HepG2 (cell line): ENCODE measurements at regions not wholly inside any gene's neighbourhood (a gene's known extent, or its start where the extent isn't known, plus 50 kb on each side); places are given as distances from the start of the nearest gene placed in this dataset.

Experiments used
- ATAC-seq: fragments of 200-7000 bp; cut with Tn5 transposase; 3 replicates; pipeline ENCODE4 v1.9.1; 2020; ENCODE audit warnings: mild to moderate bottlenecking, moderate library complexity
- BruUV-seq: library from RNA; stranded (reverse); fragments of 400-500 nt; replicated peaks from 2 replicates; lab custom pipeline; 2021; lab: Mats Ljungman, UMichigan
- CTCF ChIA-PET: fragments of 300-600 bp; formaldehyde crosslinking; extraction: SDS; loops from one replicate; lab custom pipeline; 2021; ENCODE audit warnings: low total read pairs, inconsistent platforms, low intra/inter-chr PET ratio; lab: Yijun Ruan, JAX
- POLR2A ChIA-PET: fragments of 350-600 bp; sonication (Branson Sonifier 250); formaldehyde crosslinking; loops from one replicate; lab custom pipeline; 2020; ENCODE audit warnings: antibody characterized with exemption, inconsistent platforms; lab: Yijun Ruan, JAX
- DNase-seq: peaks from one replicate; pipeline ENCODE4 v3.0.0-alpha.2; 2015; ENCODE audit warnings: low spot score
- FAIRE-seq: peaks from 3 replicates; lab custom pipeline; 2011; peaks lifted over from hg19 to GRCh38; lab: Jason Lieb, UNC
- H2AFZ ChIP-seq: one replicate; pipeline ENCODE4 v1.6.1; 2011; ENCODE audit warnings: low read length, inconsistent platforms
- H3K27ac ChIP-seq: fragments of 300-600 bp; 3 replicates; pipeline ENCODE4 v1.8.0; 2011; ENCODE audit warnings: mixed run types, mild to moderate bottlenecking, mixed read lengths, low read length, inconsistent platforms; ENCODE audit not compliant: insufficient read depth; ENCODE audit errors: extremely low read length
- H3K27me3 ChIP-seq, 2 experiments: fragments of 200-600 bp in 1 of 2; 2 replicates in 1 of 2; 3 replicates in 1 of 2; pipeline versions ENCODE4 v1.6.0 to v1.8.0; 2011; ENCODE audit warnings: low read length in 2 of 2, mild to moderate bottlenecking in 2 of 2, moderate library complexity in 2 of 2, inconsistent platforms in 1 of 2; ENCODE audit not compliant: insufficient read depth in 2 of 2, control insufficient read depth in 1 of 2
- H3K36me3 ChIP-seq, 2 experiments: fragments of 200-600 bp in 1 of 2; replicated peaks in 1 of 2; 2 replicates in 1 of 2; 3 replicates in 1 of 2; pipeline versions ENCODE4 v1.5.1 to v1.8.0; 2011; ENCODE audit warnings: low read length in 2 of 2, inconsistent platforms in 1 of 2; ENCODE audit not compliant: insufficient read depth in 2 of 2, control insufficient read depth in 1 of 2
- H3K4me1 ChIP-seq: 2 replicates; pipeline ENCODE4 v1.5.1; 2012; ENCODE audit warnings: low read length, inconsistent platforms; ENCODE audit not compliant: insufficient read depth
- H3K4me2 ChIP-seq: 2 replicates; pipeline ENCODE4 v1.6.0; 2011; ENCODE audit warnings: low read depth, low read length, inconsistent platforms
- H3K4me3 ChIP-seq, 3 experiments: fragments of 200-600 bp in 1 of 3; sonication (generic), shearing (Covaris generic) in 1 of 3; replicated peaks in 1 of 3; 2 replicates each; pipeline ENCODE4 v1.5.1; 2011 to 2016; ENCODE audit warnings: low read length in 3 of 3, inconsistent platforms in 2 of 3, low read depth in 2 of 3, mild to moderate bottlenecking in 2 of 3, control low read depth in 1 of 3, mixed read lengths in 1 of 3; ENCODE audit not compliant: insufficient read depth in 1 of 3
- H3K79me2 ChIP-seq: one replicate; pipeline ENCODE4 v1.6.1; 2011; ENCODE audit warnings: low read length, inconsistent platforms; ENCODE audit not compliant: insufficient read depth
- H3K9ac ChIP-seq: 2 replicates; pipeline ENCODE4 v1.6.0; 2011; ENCODE audit warnings: mild to moderate bottlenecking, low read depth, low read length, inconsistent platforms; ENCODE audit not compliant: insufficient read depth
- H3K9me3 ChIP-seq: 2 replicates; pipeline ENCODE4 v1.5.1; 2012; ENCODE audit warnings: mild to moderate bottlenecking, low read length
- H4K20me1 ChIP-seq: 2 replicates; pipeline ENCODE4 v1.6.0; 2011; ENCODE audit warnings: inconsistent platforms, mild to moderate bottlenecking, low read length, moderate library complexity; ENCODE audit not compliant: insufficient read depth
- CREB1 ChIP-seq, 2 experiments: fragments of 450-650 bp in 1 of 2; IDR thresholded peaks; 2 replicates each; pipeline ENCODE4 v1.6.1; 2016 to 2017; ENCODE audit warnings: control low read depth in 1 of 2, mild to moderate bottlenecking in 1 of 2, missing compliant biosample characterization in 1 of 2, missing genetic modification characterization in 1 of 2
- ELK4 ChIP-seq: sonication (generic); formaldehyde crosslinking; IDR thresholded peaks from 2 replicates; pipeline ENCODE4 v1.9.0; 2021; ENCODE audit warnings: missing genetic modification reagents, borderline replicate concordance
- NRL ChIP-seq: sonication (generic); formaldehyde crosslinking; IDR thresholded peaks from 2 replicates; pipeline ENCODE4 v1.5.0; 2020; ENCODE audit warnings: missing genetic modification reagents, mild to moderate bottlenecking, moderate library complexity, borderline replicate concordance
- RBM22 ChIP-seq: fragments of 200-400 bp; formaldehyde crosslinking; optimal IDR thresholded peaks from 2 replicates; pipeline ENCODE3; 2017; ENCODE audit warnings: mild to moderate bottlenecking, low read length, moderate library complexity
- SNAPC2 ChIP-seq: sonication (generic); formaldehyde crosslinking; IDR thresholded peaks from 2 replicates; pipeline ENCODE4 v1.8.1; 2022; ENCODE audit warnings: mild to moderate bottlenecking, missing genetic modification reagents
- TRAFD1 ChIP-seq: sonication (generic); formaldehyde crosslinking; IDR thresholded peaks from 2 replicates; pipeline ENCODE4 v1.5.1; 2020; ENCODE audit warnings: missing genetic modification reagents, mild to moderate bottlenecking, borderline replicate concordance
- ZNF12 ChIP-seq: sonication (generic); formaldehyde crosslinking; IDR thresholded peaks from 2 replicates; pipeline ENCODE4 v1.5.0; 2020; ENCODE audit warnings: missing genetic modification reagents
- ZNF17 ChIP-seq: sonication (generic); formaldehyde crosslinking; IDR thresholded peaks from 2 replicates; pipeline ENCODE4 v1.5.0; 2020; ENCODE audit warnings: mild to moderate bottlenecking, missing genetic modification reagents
- ZNF383 ChIP-seq: sonication (generic); formaldehyde crosslinking; IDR thresholded peaks from 2 replicates; pipeline ENCODE4 v1.4.0; 2020; ENCODE audit warnings: missing genetic modification reagents, mild to moderate bottlenecking, borderline replicate concordance
- ZNF451 ChIP-seq: sonication (generic); formaldehyde crosslinking; IDR thresholded peaks from 2 replicates; pipeline ENCODE4 v1.5.0; 2020; ENCODE audit warnings: mild to moderate bottlenecking, missing genetic modification reagents
- ZNF558 ChIP-seq: sonication (generic); formaldehyde crosslinking; IDR thresholded peaks from 2 replicates; pipeline ENCODE4 v1.9.0; 2022; ENCODE audit warnings: mild to moderate bottlenecking, missing genetic modification reagents, borderline replicate concordance
- ZNF597 ChIP-seq: sonication (generic); formaldehyde crosslinking; IDR thresholded peaks from 2 replicates; pipeline ENCODE4 v1.5.0; 2020; ENCODE audit warnings: missing genetic modification reagents
- ZNF629 ChIP-seq: sonication (generic); formaldehyde crosslinking; conservative IDR thresholded peaks from 2 replicates; pipeline ENCODE4 v1.5.0; 2020; ENCODE audit warnings: missing genetic modification reagents
- WGBS: methylation state at CpG from one replicate; pipeline ENCODE4 v1.1.6; 2017; ENCODE audit warnings: low lambda C conversion rate; 5-methylcytosine and 5-hydroxymethylcytosine counted together
- in situ Hi-C: cut with HindIII; loops from 2 replicates; pipeline ENCODE4 v1.10.0; 2017; ENCODE audit warnings: low pct_unique_long_range_greater_than_20kb; ENCODE audit not compliant: extremely low pct_ligation_motif_present
- intact Hi-C: fragments of 100-400 bp; cut with micrococcal nuclease; formaldehyde crosslinking; loops from one replicate; pipeline ENCODE4 v1.10.0; 2022; ENCODE audit not compliant: unreplicated experiment

GRCh38 chrX:790783-791360 lies 160.3 kb downstream of the SHOX start:
- no TSS peak for BruUV-seq
- H3K9me3 ChIP-seq = no peaks in the 10 kb centered on the region
- H2AFZ ChIP-seq = no peak overlapping the region
- intact Hi-C loops (no loop called here), in situ Hi-C loops (no loop called here)
- no peaks in the 10 kb centered on the region for H3K79me2 ChIP-seq
- WGBS = 43% methylated on average over 19 of the region's 30 CpGs
- no peak for ATAC-seq
- ChIA-PET POLR2A (no interaction called here), CTCF (no interaction called here)
- H3K36me3 ChIP-seq = no peaks in the 10 kb centered on the region
- no peak for DNase-seq
- no peak overlapping the region for H3K9ac ChIP-seq
- no peak overlapping the region for H3K4me3 ChIP-seq
- FAIRE-seq = no peak
- H4K20me1 ChIP-seq = no peaks in the 10 kb centered on the region
- TF ChIP-seq RBM22 (no peak), CREB1 (IDR thresholded peaks at IDR 0.05) (peak; percentile 56; the same call in 1 of the 2 replicates), CREB1 (CRISPR knock-in tag; IDR thresholded peaks at IDR 0.05) (no peak)
- H3K27ac ChIP-seq = no peak overlapping the region
- H3K4me2 ChIP-seq = no peak overlapping the region
- no peaks in the 10 kb centered on the region for H3K4me1 ChIP-seq
- peaks cover 2 to 17% of the 10 kb centered on the region in 2 experiments; a peak in 3 of 5 replicates for H3K27me3 ChIP-seq

GRCh38 chrX:790041-790506 lies 159.5 kb downstream of the SHOX start:
- Histone ChIP-seq H3K27me3 (peaks cover 2 to 17% of the 10 kb centered on the region in 2 experiments; a peak in 3 of 5 replicates), H2AFZ (no peak overlapping the region), H3K36me3 (no peaks in the 10 kb centered on the region), H3K4me3 (no peak overlapping the region), H3K9me3 (no peaks in the 10 kb centered on the region), H3K79me2 (no peaks in the 10 kb centered on the region), H3K9ac (no peak overlapping the region), H3K4me1 (no peaks in the 10 kb centered on the region), H3K4me2 (no peak overlapping the region), H3K27ac (no peak overlapping the region), H4K20me1 (no peaks in the 10 kb centered on the region)
- no TSS peak for BruUV-seq
- CTCF ChIA-PET = no interaction called here
- WGBS = 49% methylated on average over 16 of the region's 18 CpGs
- no peak for TF ChIP-seq NRL (CRISPR knock-in tag)
- no peak for TF ChIP-seq TRAFD1 (CRISPR knock-in tag)
- no peak for TF ChIP-seq ZNF597 (CRISPR knock-in tag)
- no peak for TF ChIP-seq ZNF558 (CRISPR knock-in tag)
- no peak for TF ChIP-seq ZNF629 (CRISPR knock-in tag)
- TF ChIP-seq SNAPC2 (CRISPR knock-in tag) = no peak
- TF ChIP-seq ZNF17 = no peak
- no peak for TF ChIP-seq ELK4
- no peak for TF ChIP-seq ZNF383 (CRISPR knock-in tag)
- no peak for TF ChIP-seq ZNF451 (CRISPR knock-in tag)
- TF ChIP-seq ZNF12 (CRISPR knock-in tag) = no peak
- intact Hi-C loops = no loop called here
- in situ Hi-C loops = no loop called here
- POLR2A ChIA-PET = no interaction called here
- ATAC-seq (no peak), DNase-seq (no peak), FAIRE-seq (no peak)
